Activated naive CD4-positive, alpha-beta T cell treated with anti-CD3 and anti-CD28 coated beads, Interleukin-2, amount 10 ng/mL, durations not matched to agents 7 days and 5 days (primary cell): ENCODE measurements at regions not wholly inside any gene's neighbourhood (a gene's known extent, or its start where the extent isn't known, plus 50 kb on each side); places are given as distances from the start of the nearest gene placed in this dataset.

Experiments used
- CTCF ChIA-PET: fragments of 350-600 bp; sonication (Branson Sonifier 250); formaldehyde crosslinking; loops from one replicate; lab custom pipeline; 2021; ENCODE audit warnings: antibody characterized with exemption; lab: Charles Lee
- DNase-seq: peaks from one replicate; pipeline ENCODE4 v3.0.0-alpha.2; 2020
- H3K27ac Mint-ChIP-seq: one replicate; pipeline ENCODE4 v1.8.0; 2021; ENCODE audit warnings: mild to moderate bottlenecking, moderate library complexity, mixed read lengths
- H3K27me3 Mint-ChIP-seq: one replicate; pipeline ENCODE4 v1.8.0; 2021; ENCODE audit warnings: mild to moderate bottlenecking, mixed read lengths
- H3K36me3 Mint-ChIP-seq: one replicate; pipeline ENCODE4 v1.8.0; 2021; ENCODE audit warnings: mixed read lengths
- H3K4me1 Mint-ChIP-seq: one replicate; pipeline ENCODE4 v1.8.0; 2021; ENCODE audit warnings: mixed read lengths
- H3K4me3 Mint-ChIP-seq: one replicate; pipeline ENCODE4 v1.8.0; 2021; ENCODE audit warnings: mild to moderate bottlenecking, moderate library complexity, mixed read lengths
- H3K9me3 Mint-ChIP-seq: one replicate; pipeline ENCODE4 v1.8.0; 2021; ENCODE audit warnings: mixed read lengths

DNA sequence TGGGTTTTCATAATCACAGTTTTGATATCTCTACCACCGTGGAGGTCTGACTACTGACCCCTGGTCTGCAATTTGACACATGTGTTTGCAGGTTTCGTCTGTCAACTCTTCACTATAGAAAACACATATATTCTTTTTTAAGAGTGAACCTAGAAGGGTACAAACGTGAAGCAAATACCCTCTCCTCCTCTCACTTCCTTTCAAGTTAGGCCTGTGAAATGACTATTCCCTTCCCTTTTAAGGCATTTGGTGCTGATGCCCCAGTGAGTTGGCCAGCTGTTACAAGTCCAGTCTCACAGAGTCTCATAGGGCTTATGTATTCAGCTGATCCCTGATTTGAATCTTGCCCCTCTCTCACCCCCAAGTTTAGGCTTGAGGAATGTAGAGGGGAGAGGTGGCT is 742.0 kb upstream of the IGFBP3 start:
- no peak for DNase-seq
- Mint-ChIP-seq H3K36me3 (no peaks in the 10 kb centered on the region), H3K4me3 (no peak overlapping the region), H3K27me3 (no peaks in the 10 kb centered on the region), H3K27ac (no peak overlapping the region), H3K4me1 (no peaks in the 10 kb centered on the region), H3K9me3 (peaks cover 3% of the 10 kb centered on the region)
- CTCF ChIA-PET, result no interaction called here

DNA sequence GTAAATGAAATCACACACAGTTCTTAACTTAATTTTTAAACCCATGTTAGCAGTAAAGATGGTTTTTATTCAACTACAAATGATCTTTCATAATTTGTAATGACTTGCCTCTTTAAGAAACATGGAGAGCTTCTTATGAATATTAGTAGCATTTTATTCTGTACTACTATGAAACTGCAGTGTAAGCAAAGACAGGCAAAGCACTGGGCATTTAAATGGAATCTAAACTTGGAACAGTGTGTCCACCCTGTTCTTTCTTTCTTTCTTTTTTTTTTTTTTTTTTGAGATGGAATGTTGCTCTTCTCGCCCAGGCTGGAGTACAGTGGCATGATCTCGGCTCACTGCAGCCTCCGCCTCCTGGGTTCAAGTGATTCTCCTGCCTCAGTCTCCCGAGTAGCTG is 740.4 kb upstream of the IGFBP3 start:
- H3K4me3 Mint-ChIP-seq, result no peak overlapping the region
- H3K4me1 Mint-ChIP-seq, result no peaks in the 10 kb centered on the region
- peaks cover 3% of the 10 kb centered on the region for H3K9me3 Mint-ChIP-seq
- CTCF ChIA-PET, result interaction anchor here (0.7 kb wide), 1 partner anchor 759 kb away, joined by 4 read pairs; no protein-coding TSS in a partner anchor
- H3K27me3 Mint-ChIP-seq, result no peaks in the 10 kb centered on the region
- no peak for DNase-seq
- H3K27ac Mint-ChIP-seq, result no peak overlapping the region
- no peaks in the 10 kb centered on the region for H3K36me3 Mint-ChIP-seq

DNA sequence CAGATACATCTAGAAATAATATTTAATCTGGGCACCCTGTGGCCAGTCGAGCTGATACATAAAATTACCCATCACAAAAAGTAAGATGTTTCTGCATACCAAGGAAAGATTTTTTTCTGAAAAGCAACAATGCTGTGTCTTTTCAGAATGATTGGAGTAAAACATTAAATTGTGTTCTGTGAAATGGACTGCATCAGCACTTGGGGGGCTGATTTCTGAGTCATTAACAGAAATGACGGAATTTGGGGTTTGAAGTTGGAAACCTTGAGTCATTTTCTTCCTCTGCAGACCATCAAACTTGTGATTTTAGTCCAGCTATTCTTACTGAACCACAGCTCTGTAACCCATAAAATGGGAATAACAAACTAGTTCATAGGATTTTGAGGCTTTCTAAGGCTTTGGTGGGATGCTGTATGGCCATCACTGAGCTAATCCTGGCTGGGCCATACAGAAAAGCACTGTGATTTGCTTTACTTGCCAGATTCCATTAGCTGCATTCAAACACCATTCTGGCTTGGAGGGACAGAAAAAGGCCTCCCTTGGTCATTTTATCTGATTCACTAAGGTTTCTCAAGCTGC is 739.4 kb upstream of the IGFBP3 start:
- DNase-seq, result no peak
- CTCF ChIA-PET, result no interaction called here
- Mint-ChIP-seq H3K27ac (no peak overlapping the region), H3K4me1 (no peaks in the 10 kb centered on the region), H3K27me3 (no peaks in the 10 kb centered on the region), H3K4me3 (no peak overlapping the region), H3K9me3 (peaks cover 3% of the 10 kb centered on the region), H3K36me3 (no peaks in the 10 kb centered on the region)

- no peaks in the 10 kb centered on the region for H3K36me3 Mint-ChIP-seq
- peaks cover 3% of the 10 kb centered on the region for H3K9me3 Mint-ChIP-seq
- H3K4me1 Mint-ChIP-seq, result no peaks in the 10 kb centered on the region
- H3K27ac Mint-ChIP-seq, result no peak overlapping the region
- no peak for DNase-seq
- H3K27me3 Mint-ChIP-seq, result no peaks in the 10 kb centered on the region
- no peak overlapping the region for H3K4me3 Mint-ChIP-seq
- CTCF ChIA-PET, result no interaction called here
Measured at GRCh38 chr7:46658281-46658680, 737.2 kb upstream of the IGFBP3 start.

DNA sequence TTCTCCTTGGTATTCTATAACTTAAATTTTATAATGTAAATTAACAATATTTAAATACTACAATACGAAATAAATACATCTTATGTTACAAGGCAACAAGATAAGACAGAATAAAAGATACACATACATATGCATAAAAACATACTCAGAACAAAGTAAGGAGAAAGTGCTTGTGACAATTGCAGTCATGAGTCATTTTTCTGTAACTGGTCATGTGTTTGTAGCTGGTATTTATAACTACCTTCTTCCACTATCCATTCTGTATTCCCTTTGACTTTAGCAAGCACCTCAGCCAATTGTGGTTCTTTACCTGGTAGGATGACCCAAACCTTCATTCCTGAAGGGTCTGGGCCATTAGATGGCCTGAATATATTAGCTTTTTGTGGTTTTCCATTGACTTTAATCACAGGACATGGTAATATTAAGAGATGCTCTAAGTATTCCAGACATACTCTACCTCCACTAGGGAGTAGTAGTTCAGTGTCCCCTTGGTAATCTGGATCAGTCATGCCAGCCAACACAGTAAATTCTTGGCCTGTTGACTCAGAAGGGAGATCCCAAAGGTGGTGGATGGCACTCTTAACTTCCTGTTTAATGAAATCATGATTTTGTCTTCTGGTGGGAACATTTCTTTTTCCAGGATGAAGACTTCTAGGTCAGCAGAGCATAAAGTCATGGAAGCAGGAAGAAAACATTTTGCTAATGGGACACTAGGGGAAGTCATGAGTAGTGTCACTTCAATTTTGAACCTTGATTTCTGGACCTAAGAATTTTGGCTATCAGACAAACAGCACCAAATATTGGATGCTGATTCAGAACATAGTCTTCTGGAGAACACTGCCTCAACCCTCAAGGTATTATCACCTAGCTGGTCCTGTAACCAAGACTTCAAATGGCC is 733.7 kb upstream of the IGFBP3 start:
- CTCF ChIA-PET, result no interaction called here
- no peak for DNase-seq
- Mint-ChIP-seq H3K9me3 (peaks cover 2% of the 10 kb centered on the region), H3K27me3 (no peaks in the 10 kb centered on the region), H3K4me1 (no peaks in the 10 kb centered on the region), H3K4me3 (no peak overlapping the region), H3K27ac (no peak overlapping the region), H3K36me3 (no peaks in the 10 kb centered on the region)

- H3K27me3 Mint-ChIP-seq, result no peaks in the 10 kb centered on the region
- CTCF ChIA-PET, result no interaction called here
- H3K4me3 Mint-ChIP-seq, result no peak overlapping the region
- no peaks in the 10 kb centered on the region for H3K36me3 Mint-ChIP-seq
- peaks cover under 1% of the 10 kb centered on the region for H3K9me3 Mint-ChIP-seq
- H3K4me1 Mint-ChIP-seq, result no peaks in the 10 kb centered on the region
- DNase-seq, result no peak
- no peak overlapping the region for H3K27ac Mint-ChIP-seq
Measured at GRCh38 chr7:46653848-46654247, 732.8 kb upstream of the IGFBP3 start.

GRCh38 chr7:46652317-46652716 is 731.2 kb upstream of the IGFBP3 start:
- no peak for DNase-seq
- H3K27me3 Mint-ChIP-seq, result no peaks in the 10 kb centered on the region
- no peaks in the 10 kb centered on the region for H3K4me1 Mint-ChIP-seq
- no peaks in the 10 kb centered on the region for H3K36me3 Mint-ChIP-seq
- H3K27ac Mint-ChIP-seq, result no peak overlapping the region
- no peak overlapping the region for H3K4me3 Mint-ChIP-seq
- CTCF ChIA-PET, result no interaction called here
- H3K9me3 Mint-ChIP-seq, result peaks cover 3% of the 10 kb centered on the region

- no peaks in the 10 kb centered on the region for H3K4me1 Mint-ChIP-seq
- no peaks in the 10 kb centered on the region for H3K27me3 Mint-ChIP-seq
- no peak overlapping the region for H3K27ac Mint-ChIP-seq
- CTCF ChIA-PET, result no interaction called here
- H3K4me3 Mint-ChIP-seq, result no peak overlapping the region
- DNase-seq, result no peak
- H3K9me3 Mint-ChIP-seq, result peaks cover 3% of the 10 kb centered on the region
- no peaks in the 10 kb centered on the region for H3K36me3 Mint-ChIP-seq
Measured at GRCh38 chr7:46651561-46652088, 730.6 kb upstream of the IGFBP3 start.

GRCh38 chr7:46651070-46651469 is 730.0 kb upstream of the IGFBP3 start:
- Mint-ChIP-seq H3K4me3 (no peak overlapping the region), H3K27ac (no peak overlapping the region), H3K36me3 (no peaks in the 10 kb centered on the region), H3K27me3 (no peaks in the 10 kb centered on the region), H3K4me1 (no peaks in the 10 kb centered on the region), H3K9me3 (peaks cover 3% of the 10 kb centered on the region)
- no peak for DNase-seq
- CTCF ChIA-PET, result no interaction called here

DNA sequence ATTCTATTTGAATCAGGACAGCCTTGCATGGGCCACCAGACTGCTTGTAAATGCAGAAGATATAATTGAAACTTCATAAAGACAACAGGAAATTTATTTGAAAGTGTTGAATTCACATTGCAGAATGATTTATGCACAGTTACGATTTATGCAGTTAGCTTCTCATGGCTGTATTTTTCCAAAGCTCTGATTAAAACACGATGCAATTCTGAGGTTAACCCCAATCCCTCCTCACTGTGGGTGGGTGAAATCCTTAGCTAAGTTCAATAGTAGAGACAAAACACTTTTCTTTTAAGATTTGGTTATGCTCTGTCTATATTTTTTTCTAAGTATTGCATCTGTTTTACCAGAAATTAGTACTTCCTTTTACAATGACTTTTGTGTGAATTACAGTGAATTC is 728.8 kb upstream of the IGFBP3 start:
- no peaks in the 10 kb centered on the region for H3K27me3 Mint-ChIP-seq
- no peak overlapping the region for H3K4me3 Mint-ChIP-seq
- H3K36me3 Mint-ChIP-seq, result no peaks in the 10 kb centered on the region
- H3K27ac Mint-ChIP-seq, result no peak overlapping the region
- CTCF ChIA-PET, result no interaction called here
- no peak for DNase-seq
- no peaks in the 10 kb centered on the region for H3K4me1 Mint-ChIP-seq
- peaks cover 3% of the 10 kb centered on the region for H3K9me3 Mint-ChIP-seq

DNA sequence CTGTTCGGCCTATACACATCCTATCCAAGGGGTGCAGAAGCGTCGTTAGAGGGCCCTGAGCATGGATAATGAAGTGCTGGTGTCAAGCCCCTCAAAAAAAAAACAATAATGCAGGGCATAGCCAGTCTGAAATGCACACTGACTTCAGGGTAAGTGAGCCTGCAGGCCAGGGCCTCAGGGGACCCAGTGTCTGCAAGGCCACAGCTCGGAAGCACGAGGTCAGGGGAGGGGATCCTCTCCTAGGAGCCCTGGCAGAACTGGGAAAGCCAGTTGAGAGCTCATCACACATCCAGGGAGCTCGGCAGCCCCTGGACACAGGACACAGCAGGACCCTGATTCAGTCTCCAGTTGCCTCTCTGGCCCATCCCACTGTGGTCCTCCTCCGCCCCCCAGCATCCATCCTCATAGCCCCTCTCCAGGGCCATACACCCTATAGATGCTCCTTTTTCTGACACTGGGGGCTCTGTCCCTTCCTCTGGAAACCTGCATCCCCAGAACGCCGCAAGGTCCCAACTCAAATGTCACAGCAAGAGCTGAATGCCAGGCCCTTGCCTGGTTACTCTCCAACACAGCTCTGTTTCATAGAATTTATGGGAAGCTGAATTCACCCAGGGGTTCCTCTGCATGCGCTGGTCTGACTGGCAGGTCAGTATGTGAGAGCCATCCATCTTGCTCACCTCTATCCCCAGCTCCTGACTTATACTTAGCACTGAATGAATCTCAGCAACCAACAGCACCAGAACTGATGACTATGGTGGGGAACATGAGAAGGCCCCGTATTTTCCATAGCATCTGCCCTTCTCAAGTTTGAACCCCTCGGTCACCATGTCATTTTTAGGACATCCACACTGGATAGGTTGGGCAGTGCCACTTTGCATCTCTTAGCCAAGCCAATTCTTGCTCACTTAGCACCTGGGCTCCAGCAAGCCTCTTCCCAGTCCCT is 717.0 kb upstream of the IGFBP3 start:
- H3K27me3 Mint-ChIP-seq, result no peaks in the 10 kb centered on the region
- CTCF ChIA-PET, result no interaction called here
- peaks cover 6% of the 10 kb centered on the region for H3K9me3 Mint-ChIP-seq

GRCh38 chr7:46636022-46636421 is 715.0 kb upstream of the IGFBP3 start:
- Mint-ChIP-seq H3K9me3 (peaks cover 6% of the 10 kb centered on the region), H3K4me1 (no peaks in the 10 kb centered on the region), H3K27ac (no peak overlapping the region), H3K4me3 (no peak overlapping the region), H3K27me3 (no peaks in the 10 kb centered on the region), H3K36me3 (no peaks in the 10 kb centered on the region)
- no peak for DNase-seq
- CTCF ChIA-PET, result no interaction called here

More for the DNA sequence above, 717.0 kb upstream of the IGFBP3 start:
- Mint-ChIP-seq H3K27ac (no peak overlapping the region), H3K4me1 (no peaks in the 10 kb centered on the region), H3K36me3 (no peaks in the 10 kb centered on the region), H3K4me3 (no peak overlapping the region)
- no peak for DNase-seq

DNA sequence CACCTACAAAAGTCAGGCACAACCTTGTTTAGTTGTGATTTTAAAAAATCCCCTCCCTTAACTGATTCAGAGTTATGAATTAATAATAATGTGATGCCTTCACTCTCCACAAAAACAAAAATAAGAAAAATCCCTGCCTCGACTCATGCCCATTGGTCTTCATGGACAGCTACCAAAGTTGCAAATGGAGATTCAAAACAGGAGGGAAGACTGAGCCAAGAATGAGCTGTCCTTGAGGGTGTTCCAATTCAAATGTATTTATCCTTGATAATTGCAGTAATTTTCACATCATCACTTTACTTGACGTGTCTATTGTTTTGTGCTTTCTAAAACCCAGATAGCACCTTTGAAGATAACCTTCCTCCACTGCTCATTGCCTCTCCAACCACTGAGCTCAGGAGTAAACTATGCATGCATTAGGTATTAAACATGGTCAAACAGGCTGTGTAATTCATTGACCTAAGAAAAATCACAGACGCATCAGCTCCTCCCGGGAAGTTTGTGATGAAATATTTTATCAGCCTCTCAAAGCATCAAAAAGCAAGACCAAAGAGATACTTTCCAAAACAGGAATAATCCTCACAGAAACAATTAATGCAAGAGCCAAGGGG is 712.7 kb upstream of the IGFBP3 start:
- peaks cover 6% of the 10 kb centered on the region for H3K9me3 Mint-ChIP-seq
- H3K27me3 Mint-ChIP-seq, result no peaks in the 10 kb centered on the region
- H3K4me3 Mint-ChIP-seq, result no peak overlapping the region
- H3K4me1 Mint-ChIP-seq, result no peaks in the 10 kb centered on the region
- no peak for DNase-seq
- no peaks in the 10 kb centered on the region for H3K36me3 Mint-ChIP-seq
- H3K27ac Mint-ChIP-seq, result no peak overlapping the region
- CTCF ChIA-PET, result no interaction called here

DNA sequence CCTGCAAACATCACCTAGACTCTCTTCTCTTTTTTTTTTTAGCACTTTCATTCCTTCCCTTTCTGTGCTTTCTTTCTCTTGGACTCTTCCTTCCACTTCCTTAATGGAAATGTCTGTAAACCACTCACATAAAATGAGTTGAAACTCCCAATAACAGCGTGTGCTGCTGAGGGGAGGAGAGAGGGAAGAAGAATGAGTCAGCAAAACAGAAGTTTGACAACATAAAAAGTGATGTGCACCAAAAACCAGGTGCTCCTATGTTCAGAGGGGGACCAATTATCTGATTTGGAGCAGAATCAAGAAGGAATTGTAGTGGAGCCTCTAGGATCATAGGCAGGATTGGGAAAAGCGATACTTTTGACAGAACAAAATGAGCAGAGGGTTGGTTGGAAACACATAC is 712.1 kb upstream of the IGFBP3 start:
- no peak overlapping the region for H3K4me3 Mint-ChIP-seq
- H3K4me1 Mint-ChIP-seq, result no peaks in the 10 kb centered on the region
- no peaks in the 10 kb centered on the region for H3K36me3 Mint-ChIP-seq
- peaks cover 9% of the 10 kb centered on the region for H3K9me3 Mint-ChIP-seq
- DNase-seq, result no peak
- no peaks in the 10 kb centered on the region for H3K27me3 Mint-ChIP-seq
- no peak overlapping the region for H3K27ac Mint-ChIP-seq
- CTCF ChIA-PET, result no interaction called here
